Mesothelial cell of epicardium (in vitro differentiated cells): ENCODE measurements at regions not wholly inside any gene's neighbourhood (a gene's known extent, or its start where the extent isn't known, plus 50 kb on each side); places are given as distances from the start of the nearest gene placed in this dataset.

Source experiments
- DNase-seq, 2 experiments: peaks; one replicate each; pipeline ENCODE4 v3.0.0; 2021; ENCODE audit warnings: low spot score in 2 of 2; ENCODE audit not compliant: unreplicated experiment in 2 of 2
- H3K27ac Mint-ChIP-seq: 2 replicates; pipeline ENCODE4 v1.8.0; 2021; ENCODE audit warnings: mixed read lengths
- H3K27me3 Mint-ChIP-seq: 2 replicates; pipeline ENCODE4 v1.8.0; 2021; ENCODE audit warnings: low read depth, mixed read lengths
- H3K36me3 Mint-ChIP-seq: 2 replicates; pipeline ENCODE4 v1.8.0; 2021; ENCODE audit warnings: mixed read lengths
- H3K4me1 Mint-ChIP-seq: 2 replicates; pipeline ENCODE4 v1.8.0; 2021; ENCODE audit warnings: mixed read lengths
- H3K4me3 Mint-ChIP-seq: 2 replicates; pipeline ENCODE4 v1.8.0; 2021; ENCODE audit warnings: mild to moderate bottlenecking, moderate library complexity, mixed read lengths
- H3K9me3 Mint-ChIP-seq: 2 replicates; pipeline ENCODE4 v1.8.0; 2021; ENCODE audit warnings: mixed read lengths
- CTCF ChIP-seq: fragments of 200-600 bp; sonication (generic); IDR thresholded peaks from one replicate; pipeline ENCODE4 v1.5.0; 2021; ENCODE audit warnings: antibody characterized with exemption; ENCODE audit not compliant: unreplicated experiment

DNA sequence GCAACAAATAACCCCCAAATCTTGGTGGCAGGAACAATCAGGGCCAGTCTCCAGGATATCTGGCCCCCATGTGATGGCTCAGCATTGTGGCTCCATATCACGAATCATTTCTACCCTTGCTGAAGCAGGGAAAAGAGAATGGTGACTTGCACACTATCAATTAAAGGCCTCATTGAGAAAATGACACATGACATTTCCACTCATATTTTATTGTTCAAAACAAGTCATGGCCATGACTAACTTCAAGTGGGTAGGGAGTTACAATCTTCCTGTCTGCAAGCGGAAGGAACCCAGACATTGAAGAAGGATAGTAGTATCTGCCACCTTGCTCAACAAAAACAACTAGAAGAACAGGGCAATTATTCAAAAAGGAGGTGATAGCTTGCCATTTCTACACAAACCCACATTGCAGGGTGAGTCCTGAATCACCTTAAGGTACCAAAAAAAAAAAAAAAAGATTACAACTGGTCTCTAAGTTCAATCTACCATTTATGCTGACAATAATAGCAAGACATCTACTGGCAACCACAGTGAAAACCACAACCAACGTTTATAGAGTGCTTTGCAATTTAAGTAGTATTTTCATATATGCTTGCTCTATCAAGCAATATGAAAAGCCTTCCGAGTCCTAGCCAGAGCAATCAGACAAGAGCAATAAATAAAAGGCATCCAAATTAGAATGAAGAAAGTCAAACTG, 186.7 kb upstream of the DAPK1 start:
- H3K4me3 Mint-ChIP-seq, result no peak overlapping the region
- H3K9me3 Mint-ChIP-seq, result peaks cover 23% of the 10 kb centered on the region
- DNase-seq, result no peak
- peaks cover 6% of the 10 kb centered on the region for H3K4me1 Mint-ChIP-seq
- H3K27ac Mint-ChIP-seq, result no peak overlapping the region
- no peak for TF ChIP-seq CTCF
- H3K27me3 Mint-ChIP-seq, result no peaks in the 10 kb centered on the region
- H3K36me3 Mint-ChIP-seq, result no peaks in the 10 kb centered on the region

DNA sequence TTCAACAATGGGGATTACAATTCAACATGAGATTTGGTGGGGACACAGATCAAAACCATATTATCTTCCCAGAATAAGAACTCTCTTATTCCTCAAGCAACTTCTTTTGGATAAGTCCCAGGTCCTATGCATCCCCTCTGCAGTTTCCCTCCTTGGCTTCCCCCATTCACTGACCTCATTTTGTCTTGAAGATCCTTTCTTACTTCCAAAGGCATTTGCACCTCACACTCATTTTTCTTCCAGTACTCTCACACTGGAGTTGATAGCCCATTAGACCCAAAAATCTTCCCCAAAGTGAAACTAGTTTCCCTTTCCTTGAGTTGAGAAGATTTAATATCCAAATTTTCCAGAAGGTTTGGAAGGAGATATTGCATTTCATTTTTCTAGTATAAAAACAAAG, 178.0 kb upstream of the DAPK1 start:
- no peak overlapping the region for H3K4me3 Mint-ChIP-seq
- H3K9me3 Mint-ChIP-seq, result peaks cover 19% of the 10 kb centered on the region
- no peaks in the 10 kb centered on the region for H3K27me3 Mint-ChIP-seq
- H3K4me1 Mint-ChIP-seq, result peaks cover 13% of the 10 kb centered on the region
- no peak overlapping the region for H3K27ac Mint-ChIP-seq
- no peaks in the 10 kb centered on the region for H3K36me3 Mint-ChIP-seq
- no peak for DNase-seq
- no peak for TF ChIP-seq CTCF

DNA sequence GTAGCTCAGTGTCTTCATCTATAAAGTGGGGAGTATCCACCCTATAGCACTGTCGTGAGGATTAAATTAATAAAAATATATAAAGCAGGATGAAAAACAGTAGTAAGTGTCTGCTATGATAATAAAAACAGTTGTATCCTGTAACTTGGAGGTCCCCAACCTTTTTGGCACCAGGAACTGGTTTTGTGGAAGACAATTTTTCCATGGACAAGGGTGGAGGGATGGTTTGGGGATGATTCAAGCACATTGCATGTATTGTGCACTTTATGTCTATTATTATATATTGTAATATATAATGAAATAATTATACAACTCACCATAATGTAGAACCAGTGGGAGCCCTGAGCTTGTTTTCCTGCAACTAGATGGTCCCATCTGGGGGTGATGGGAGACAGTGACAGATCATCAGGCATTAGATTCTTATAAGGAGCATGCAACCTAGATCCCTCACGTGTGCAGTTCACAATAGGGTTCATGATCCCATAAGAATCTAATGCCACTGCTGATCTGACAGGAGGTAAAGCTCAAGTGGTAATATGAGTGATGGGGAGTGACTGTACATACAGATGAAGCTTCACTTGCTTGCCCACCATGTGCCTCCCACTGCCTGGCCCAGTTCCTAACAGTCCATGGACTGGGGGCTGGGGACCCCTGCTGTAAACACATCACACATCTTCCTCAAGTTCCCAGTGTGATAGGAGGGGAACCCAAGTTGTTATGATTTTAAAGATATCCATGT, 177.4 kb upstream of the DAPK1 start:
- H3K36me3 Mint-ChIP-seq, result no peaks in the 10 kb centered on the region
- TF ChIP-seq CTCF, result no peak
- no peak overlapping the region for H3K4me3 Mint-ChIP-seq
- no peak for DNase-seq
- peaks cover 19% of the 10 kb centered on the region for H3K9me3 Mint-ChIP-seq
- H3K27ac Mint-ChIP-seq, result no peak overlapping the region
- peaks cover 13% of the 10 kb centered on the region for H3K4me1 Mint-ChIP-seq
- no peaks in the 10 kb centered on the region for H3K27me3 Mint-ChIP-seq

DNA sequence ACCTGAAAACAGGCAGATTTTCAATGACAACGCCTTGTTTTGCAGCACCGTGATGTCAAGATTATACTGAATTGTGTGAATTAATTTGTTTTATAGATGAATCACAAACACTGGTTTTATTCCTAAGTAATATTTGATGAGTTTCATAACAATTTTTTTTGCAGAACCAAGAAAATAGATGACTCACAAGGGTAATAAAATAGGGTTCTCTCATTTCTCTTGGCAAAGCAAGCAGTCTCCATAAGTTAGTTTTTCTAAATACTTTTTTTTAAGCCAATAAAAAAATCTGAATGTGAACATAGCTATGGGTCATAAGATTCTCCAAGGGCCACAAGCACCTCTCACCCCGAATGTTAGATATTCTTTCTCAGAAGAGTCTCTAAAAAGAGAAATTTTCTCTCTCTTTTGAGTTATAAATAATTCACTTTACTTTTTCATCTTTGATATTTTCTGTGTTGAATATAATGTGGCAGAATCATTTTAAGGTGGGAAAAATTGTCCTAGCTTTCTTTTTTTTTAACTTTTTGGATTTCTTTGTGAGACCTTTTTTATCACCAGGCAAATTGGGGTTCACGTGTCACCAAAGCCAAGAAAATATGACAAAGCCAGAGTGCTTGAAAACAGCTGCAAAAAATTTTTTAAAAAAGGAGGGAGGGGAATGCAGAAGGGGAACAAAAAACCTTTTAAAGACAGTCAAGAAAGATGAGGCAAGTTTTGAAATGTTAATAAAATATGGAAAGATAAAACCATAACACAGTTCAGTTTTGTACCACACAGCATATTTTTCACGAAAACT, 174.6 kb upstream of the DAPK1 start:
- H3K4me3 Mint-ChIP-seq, result no peak overlapping the region
- DNase-seq, result no peak
- peak overlapping the region; percentile 47 for H3K27ac Mint-ChIP-seq
- H3K36me3 Mint-ChIP-seq, result no peaks in the 10 kb centered on the region
- H3K27me3 Mint-ChIP-seq, result no peaks in the 10 kb centered on the region
- peaks cover 11% of the 10 kb centered on the region for H3K9me3 Mint-ChIP-seq
- H3K4me1 Mint-ChIP-seq, result peaks cover 13% of the 10 kb centered on the region
- TF ChIP-seq CTCF, result no peak

GRCh38 chr9:87323928-87324327, 173.7 kb upstream of the DAPK1 start:
- no peak for TF ChIP-seq CTCF
- H3K4me1 Mint-ChIP-seq, result peaks cover 13% of the 10 kb centered on the region
- H3K36me3 Mint-ChIP-seq, result no peaks in the 10 kb centered on the region
- DNase-seq, result no peak
- peaks cover 9% of the 10 kb centered on the region for H3K9me3 Mint-ChIP-seq
- H3K4me3 Mint-ChIP-seq, result no peak overlapping the region
- H3K27ac Mint-ChIP-seq, result no peak overlapping the region
- no peaks in the 10 kb centered on the region for H3K27me3 Mint-ChIP-seq
